AML-193 (cell line): ENCODE measurements at regions not wholly inside any gene's neighbourhood (a gene's known extent, or its start where the extent isn't known, plus 50 kb on each side); places are given as distances from the start of the nearest gene placed in this dataset.
A peak's percentile ranks its signal among the peaks of the same experiment; 100 is the strongest.

Experiments
- DNase-seq, 2 experiments: peaks; one replicate each; lab custom pipeline; 2025; lab: John Stamatoyannopoulos, UW

- no peak for DNase-seq
Observed at GRCh38 chr18:70991577-70991976, 702.7 kb downstream of the SOCS6 start.

GRCh38 chr18:70985948-70986347 lies 697.1 kb downstream of the SOCS6 start:
- DNase-seq: no peak

GRCh38 chr18:70982292-70982691 lies 693.4 kb downstream of the SOCS6 start:
- DNase-seq: no peak

- DNase-seq: no peak
Observed at GRCh38 chr18:70981400-70982140, 692.7 kb downstream of the SOCS6 start.

- no peak for DNase-seq
Observed at GRCh38 chr18:70973626-70974025, 684.8 kb downstream of the SOCS6 start.

- no peak for DNase-seq
Observed at GRCh38 chr18:70966419-70966818, 677.6 kb downstream of the SOCS6 start.

GRCh38 chr18:70961939-70962338 lies 673.1 kb downstream of the SOCS6 start:
- no peak for DNase-seq

GRCh38 chr18:70956554-70956953 lies 667.7 kb downstream of the SOCS6 start:
- no peak for DNase-seq

GRCh38 chr18:70936160-70936559 lies 647.3 kb downstream of the SOCS6 start:
- no peak for DNase-seq

- DNase-seq: peak in 1 of 2 experiments; percentile 25
Observed at GRCh38 chr18:70931942-70932814, 643.3 kb downstream of the SOCS6 start.

GRCh38 chr18:70920840-70921374 lies 632.1 kb downstream of the SOCS6 start:
- no peak for DNase-seq

GRCh38 chr18:70907673-70908072 lies 618.8 kb downstream of the SOCS6 start:
- DNase-seq: no peak

GRCh38 chr18:70892381-70892780 lies 603.5 kb downstream of the SOCS6 start:
- DNase-seq: no peak

GRCh38 chr18:70870292-70870691 lies 581.4 kb downstream of the SOCS6 start:
- DNase-seq: no peak

GRCh38 chr18:70848329-70848728 lies 559.5 kb downstream of the SOCS6 start:
- no peak for DNase-seq

- DNase-seq: no peak
Observed at GRCh38 chr18:70840649-70841048, 551.8 kb downstream of the SOCS6 start.

GRCh38 chr18:70827632-70828031 lies 538.8 kb downstream of the SOCS6 start:
- no peak for DNase-seq

GRCh38 chr18:70826571-70826970 lies 537.7 kb downstream of the SOCS6 start:
- no peak for DNase-seq

- no peak for DNase-seq
Observed at GRCh38 chr18:70822691-70823090, 533.8 kb downstream of the SOCS6 start.

GRCh38 chr18:70822117-70822516 lies 533.3 kb downstream of the SOCS6 start:
- DNase-seq: no peak

GRCh38 chr18:70808481-70809056 lies 519.7 kb downstream of the SOCS6 start:
- no peak for DNase-seq

GRCh38 chr18:70781860-70782453 lies 493.1 kb downstream of the SOCS6 start:
- peak; percentile 38 to 52 for DNase-seq
